KMS-11 (cell line): ENCODE measurements at regions not wholly inside any gene's neighbourhood (a gene's known extent, or its start where the extent isn't known, plus 50 kb on each side); places are given as distances from the start of the nearest gene placed in this dataset.

Source experiments
- H2AFZ ChIP-seq: fragments of 200-600 bp; sonication (generic); 2 replicates; pipeline ENCODE4 v1.6.1; 2016; ENCODE audit warnings: antibody characterized with exemption, mixed run types, low read depth
- H3K27ac ChIP-seq: fragments of 200-600 bp; sonication (generic); 2 replicates; pipeline ENCODE4 v1.6.1; 2016; ENCODE audit warnings: mild to moderate bottlenecking, mixed run types
- H3K27me3 ChIP-seq: fragments of 200-600 bp; sonication (generic); 2 replicates; pipeline ENCODE4 v1.6.1; 2017; ENCODE audit warnings: mild to moderate bottlenecking, low read depth, mixed run types, moderate library complexity; ENCODE audit not compliant: insufficient read depth
- H3K36me3 ChIP-seq: fragments of 200-600 bp; sonication (generic); 2 replicates; pipeline ENCODE4 v1.6.1; 2017; ENCODE audit warnings: mild to moderate bottlenecking, mixed run types; ENCODE audit not compliant: insufficient read depth
- H3K4me1 ChIP-seq: fragments of 200-600 bp; sonication (generic); 2 replicates; pipeline ENCODE4 v1.6.1; 2016; ENCODE audit warnings: mild to moderate bottlenecking, low read depth, mixed run types; ENCODE audit not compliant: poor library complexity, severe bottlenecking
- H3K4me2 ChIP-seq: fragments of 200-600 bp; sonication (generic); 2 replicates; pipeline ENCODE4 v1.7.0; 2016; ENCODE audit warnings: mild to moderate bottlenecking, mixed run types
- H3K4me3 ChIP-seq: fragments of 200-600 bp; sonication (generic); IDR thresholded peaks from 2 replicates; pipeline ENCODE4 v1.6.1; 2017; ENCODE audit warnings: low read depth, low read length, mixed read lengths; ENCODE audit not compliant: insufficient read depth
- H3K79me2 ChIP-seq: fragments of 200-600 bp; sonication (generic); 2 replicates; pipeline ENCODE4 v1.6.1; 2016; ENCODE audit warnings: low read depth, mixed run types; ENCODE audit not compliant: insufficient read depth
- H3K9ac ChIP-seq: fragments of 200-600 bp; sonication (generic); 2 replicates; pipeline ENCODE4 v1.6.1; 2016; ENCODE audit warnings: mild to moderate bottlenecking, mixed run types
- H4K20me1 ChIP-seq: fragments of 200-600 bp; sonication (generic); 2 replicates; pipeline ENCODE4 v1.6.1; 2016; ENCODE audit warnings: mild to moderate bottlenecking, mixed run types; ENCODE audit not compliant: insufficient read depth
- CTCF ChIP-seq: fragments of 200-600 bp; sonication (generic); conservative IDR thresholded peaks from 2 replicates; pipeline ENCODE4 v1.6.1; 2017; ENCODE audit warnings: low read depth, mild to moderate bottlenecking, antibody characterized with exemption, low read length, moderate library complexity, mixed read lengths

DNA sequence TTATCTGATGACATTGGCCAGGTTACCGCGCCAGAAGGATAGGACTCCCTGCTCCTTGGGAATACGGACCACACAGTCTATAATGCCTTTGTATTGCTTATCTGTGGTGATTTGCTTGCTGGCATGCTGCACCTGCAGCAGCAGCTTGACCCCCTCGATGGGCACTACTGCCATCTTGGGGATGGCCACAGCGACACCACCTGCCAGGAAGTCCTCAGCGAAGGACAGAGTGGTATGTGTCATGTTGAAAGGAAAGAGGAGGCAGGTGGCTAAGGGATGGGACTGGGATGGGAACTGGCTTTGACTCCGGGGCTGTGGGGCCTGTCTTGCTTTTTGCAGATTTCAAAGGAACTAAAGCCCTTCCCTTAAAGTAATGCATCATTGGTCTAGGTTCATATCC is 50.3 kb upstream of the ACO1 start:
- H3K9ac ChIP-seq: no peak overlapping the region
- no peak overlapping the region for H3K4me2 ChIP-seq
- TF ChIP-seq CTCF: no peak
- no peaks in the 10 kb centered on the region for H3K27me3 ChIP-seq
- no peaks in the 10 kb centered on the region for H3K79me2 ChIP-seq
- no peaks in the 10 kb centered on the region for H4K20me1 ChIP-seq
- H3K4me1 ChIP-seq: no peaks in the 10 kb centered on the region
- no peak overlapping the region for H2AFZ ChIP-seq
- no peak overlapping the region for H3K4me3 ChIP-seq
- H3K36me3 ChIP-seq: no peaks in the 10 kb centered on the region
- H3K27ac ChIP-seq: no peak overlapping the region
